GM23338 (cell line): ENCODE measurements at regions not wholly inside any gene's neighbourhood (a gene's known extent, or its start where the extent isn't known, plus 50 kb on each side); places are given as distances from the start of the nearest gene placed in this dataset.

Experiments used
- ATAC-seq: fragments of 200-7000 bp; cut with Tn5 transposase; 3 replicates; pipeline ENCODE4 v1.9.1; 2020
- DNase-seq: peaks from one replicate; pipeline ENCODE4 v3.0.0-alpha.2; 2015; ENCODE audit warnings: low spot score
- H2AFZ ChIP-seq: fragments of 200-600 bp; sonication (generic); 2 replicates; pipeline ENCODE4 v1.8.0; 2016; ENCODE audit warnings: antibody characterized with exemption, mild to moderate bottlenecking, moderate library complexity
- H3F3A ChIP-seq: fragments of 200-600 bp; sonication (generic); replicated peaks from 2 replicates; pipeline ENCODE4 v1.8.0; 2017; ENCODE audit warnings: antibody characterized with exemption, mixed run types, low read depth
- H3K27ac ChIP-seq: fragments of 200-600 bp; sonication (generic); 2 replicates; pipeline ENCODE4 v1.6.1; 2016; ENCODE audit warnings: low read depth
- H3K27me3 ChIP-seq: fragments of 200-600 bp; sonication (generic); 2 replicates; pipeline ENCODE4 v1.8.0; 2016; ENCODE audit warnings: mild to moderate bottlenecking, mixed run types, moderate library complexity; ENCODE audit not compliant: insufficient read depth
- H3K36me3 ChIP-seq: fragments of 200-600 bp; sonication (generic); 2 replicates; pipeline ENCODE4 v1.8.0; 2016; ENCODE audit warnings: mild to moderate bottlenecking; ENCODE audit not compliant: insufficient read depth
- H3K4me1 ChIP-seq: fragments of 200-600 bp; sonication (generic); 2 replicates; pipeline ENCODE4 v1.8.0; 2016; ENCODE audit warnings: mild to moderate bottlenecking, moderate library complexity; ENCODE audit not compliant: insufficient read depth
- H3K4me2 ChIP-seq: fragments of 200-600 bp; sonication (generic); 2 replicates; pipeline ENCODE4 v1.7.1; 2017; ENCODE audit warnings: mixed run types
- H3K4me3 ChIP-seq: fragments of 200-600 bp; sonication (generic); 2 replicates; pipeline ENCODE4 v1.6.1; 2016; ENCODE audit warnings: mixed run types
- H3K79me2 ChIP-seq: fragments of 200-600 bp; sonication (generic); replicated peaks from 2 replicates; pipeline ENCODE4 v1.8.0; 2017; ENCODE audit warnings: mild to moderate bottlenecking; ENCODE audit not compliant: insufficient read depth
- H3K9me2 ChIP-seq: fragments of 200-600 bp; sonication (generic); 2 replicates; pipeline ENCODE4 v1.8.0; 2017; ENCODE audit not compliant: insufficient read depth
- H4K20me1 ChIP-seq: fragments of 200-600 bp; sonication (generic); replicated peaks from 2 replicates; pipeline ENCODE4 v1.8.0; 2017; ENCODE audit warnings: mild to moderate bottlenecking; ENCODE audit not compliant: insufficient read depth
- H3K27ac Mint-ChIP-seq: 2 replicates; pipeline ENCODE4 v1.8.0; 2020; ENCODE audit warnings: inconsistent platforms, mild to moderate bottlenecking, moderate library complexity, mixed read lengths
- H3K27me3 Mint-ChIP-seq: 3 replicates; pipeline ENCODE4 v1.8.0; 2022; ENCODE audit warnings: low read depth, mild to moderate bottlenecking, moderate library complexity, mixed read lengths, inconsistent platforms; ENCODE audit not compliant: insufficient read depth, poor library complexity
- H3K36me3 Mint-ChIP-seq: 3 replicates; pipeline ENCODE4 v1.8.0; 2021; ENCODE audit warnings: low read depth, mild to moderate bottlenecking, inconsistent platforms, moderate library complexity, mixed read lengths
- H3K4me1 Mint-ChIP-seq: 3 replicates; pipeline ENCODE4 v1.8.0; 2020; ENCODE audit warnings: mild to moderate bottlenecking, inconsistent platforms, mixed read lengths
- H3K4me3 Mint-ChIP-seq: 3 replicates; pipeline ENCODE4 v1.8.0; 2021; ENCODE audit warnings: moderate library complexity, mild to moderate bottlenecking, inconsistent platforms, mixed read lengths
- H3K9me3 Mint-ChIP-seq: 3 replicates; pipeline ENCODE4 v1.8.0; 2020; ENCODE audit warnings: moderate library complexity, mild to moderate bottlenecking, inconsistent platforms, mixed read lengths
- CREB1 ChIP-seq: fragments of 250-450 bp; sonication (Bioruptor Pico); IDR thresholded peaks from 2 replicates; pipeline ENCODE4 v1.5.0; 2020; ENCODE audit warnings: low read depth, mild to moderate bottlenecking, moderate library complexity
- EZH2phosphoT487 ChIP-seq: fragments of 200-600 bp; sonication (generic); IDR thresholded peaks from one replicate; pipeline ENCODE4 v1.8.1; 2018; ENCODE audit warnings: antibody characterized with exemption; ENCODE audit not compliant: unreplicated experiment
- JUNB ChIP-seq: IDR thresholded peaks from one replicate; pipeline ENCODE4 v1.6.1; 2016; ENCODE audit warnings: antibody characterized with exemption; ENCODE audit not compliant: unreplicated experiment
- NANOG ChIP-seq: IDR thresholded peaks from 2 replicates; pipeline ENCODE4 v1.6.1; 2016; ENCODE audit warnings: antibody characterized with exemption, borderline replicate concordance
- POLR2AphosphoS5 ChIP-seq: IDR thresholded peaks from 2 replicates; pipeline ENCODE4 v1.6.1; 2016; ENCODE audit warnings: antibody characterized with exemption, low read depth
- STAT1 ChIP-seq: IDR thresholded peaks from one replicate; pipeline ENCODE4 v1.6.1; 2016; ENCODE audit warnings: antibody characterized with exemption; ENCODE audit not compliant: unreplicated experiment
- ZNF114 ChIP-seq: fragments of 250-450 bp; sonication (Bioruptor Pico); IDR thresholded peaks from 2 replicates; pipeline ENCODE4 v1.5.0; 2020; ENCODE audit warnings: mild to moderate bottlenecking, moderate library complexity
- ZNF331 ChIP-seq: fragments of 250-450 bp; sonication (Bioruptor Pico); IDR thresholded peaks from 2 replicates; pipeline ENCODE4 v1.5.0; 2020; ENCODE audit warnings: low read depth, mild to moderate bottlenecking, moderate library complexity
- TF ChIP-seq, protein P1 (sequence below): IDR thresholded peaks from one replicate; pipeline ENCODE4 v1.6.1; 2018; ENCODE audit warnings: antibody characterized with exemption; ENCODE audit not compliant: unreplicated experiment
- TF ChIP-seq, protein P2 (sequence below): IDR thresholded peaks from 2 replicates; pipeline ENCODE4 v1.6.1; 2016; ENCODE audit warnings: antibody characterized with exemption
- TF ChIP-seq, protein P3 (sequence below), 2 experiments: fragments of 200-600 bp in 1 of 2; sonication (generic) in 1 of 2; conservative IDR thresholded peaks; 2 replicates each; pipeline versions ENCODE4 v1.5.1 to v1.6.1; 2016 to 2017; ENCODE audit warnings: antibody characterized with exemption in 2 of 2, low read depth in 2 of 2, mild to moderate bottlenecking in 2 of 2, moderate library complexity in 1 of 2

DNA sequence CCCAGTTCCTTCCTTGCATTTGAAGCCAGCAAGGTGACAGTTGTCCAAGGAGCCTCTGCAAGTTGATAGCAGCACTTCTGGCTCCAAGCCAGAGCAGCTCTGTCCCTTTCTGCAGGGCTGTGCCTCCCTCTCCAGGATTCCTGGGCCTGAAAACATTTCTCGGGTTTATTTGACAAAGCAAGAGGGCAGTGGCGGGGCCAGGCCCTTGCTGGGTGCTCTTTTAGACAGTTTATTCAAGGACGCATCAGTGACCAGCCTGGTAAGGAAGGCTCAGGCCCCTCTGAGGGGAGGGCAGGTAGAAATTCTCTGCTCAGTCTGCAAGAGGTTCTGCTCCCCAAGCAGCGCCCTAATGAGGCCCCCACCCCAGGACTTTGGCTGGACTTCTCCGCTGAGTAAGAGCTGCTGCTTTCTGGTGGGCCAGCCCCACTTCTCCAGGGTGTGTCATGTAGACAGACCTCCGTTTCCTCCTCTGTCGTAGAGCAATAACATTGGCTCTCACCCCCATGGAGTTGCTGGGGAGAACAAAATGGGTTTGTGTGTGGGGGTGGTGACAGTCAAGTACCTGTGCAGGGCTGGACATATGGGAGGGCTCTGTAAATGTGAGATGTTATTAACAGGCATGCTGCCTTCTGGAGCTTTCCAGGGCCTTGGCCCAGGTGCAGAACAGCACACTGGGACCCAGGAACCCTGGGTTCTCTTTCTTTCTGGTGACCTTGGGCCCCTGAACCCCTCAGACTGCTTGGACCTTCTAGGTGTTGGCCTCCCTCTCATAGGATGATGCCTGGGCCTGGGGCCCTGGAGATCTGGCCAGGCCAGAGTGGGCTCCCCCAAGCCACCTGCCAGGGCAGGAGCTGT lies 146.2 kb upstream of the TLE3 start:
- Histone ChIP-seq H3F3A (no peaks in the 10 kb centered on the region), H2AFZ (no peak overlapping the region), H4K20me1 (no peaks in the 10 kb centered on the region), H3K4me2 (no peak overlapping the region), H3K27ac (no peak overlapping the region), H3K36me3 (no peaks in the 10 kb centered on the region), H3K4me3 (no peak overlapping the region), H3K79me2 (no peaks in the 10 kb centered on the region), H3K4me1 (peaks cover 3% of the 10 kb centered on the region; the same call in 1 of the 2 replicates), H3K27me3 (no peaks in the 10 kb centered on the region), H3K9me2 (no peaks in the 10 kb centered on the region)
- no peak for DNase-seq
- no peak overlapping the region for H3K27ac Mint-ChIP-seq
- peaks cover 5% of the 10 kb centered on the region for H3K27me3 Mint-ChIP-seq
- peaks cover 14% of the 10 kb centered on the region for H3K4me1 Mint-ChIP-seq
- no peaks in the 10 kb centered on the region for H3K9me3 Mint-ChIP-seq
- no peaks in the 10 kb centered on the region for H3K36me3 Mint-ChIP-seq
- no peak for TF ChIP-seq ZNF114 (CRISPR knock-in tag)
- TF ChIP-seq STAT1: no peak
- TF ChIP-seq, protein P1, sequence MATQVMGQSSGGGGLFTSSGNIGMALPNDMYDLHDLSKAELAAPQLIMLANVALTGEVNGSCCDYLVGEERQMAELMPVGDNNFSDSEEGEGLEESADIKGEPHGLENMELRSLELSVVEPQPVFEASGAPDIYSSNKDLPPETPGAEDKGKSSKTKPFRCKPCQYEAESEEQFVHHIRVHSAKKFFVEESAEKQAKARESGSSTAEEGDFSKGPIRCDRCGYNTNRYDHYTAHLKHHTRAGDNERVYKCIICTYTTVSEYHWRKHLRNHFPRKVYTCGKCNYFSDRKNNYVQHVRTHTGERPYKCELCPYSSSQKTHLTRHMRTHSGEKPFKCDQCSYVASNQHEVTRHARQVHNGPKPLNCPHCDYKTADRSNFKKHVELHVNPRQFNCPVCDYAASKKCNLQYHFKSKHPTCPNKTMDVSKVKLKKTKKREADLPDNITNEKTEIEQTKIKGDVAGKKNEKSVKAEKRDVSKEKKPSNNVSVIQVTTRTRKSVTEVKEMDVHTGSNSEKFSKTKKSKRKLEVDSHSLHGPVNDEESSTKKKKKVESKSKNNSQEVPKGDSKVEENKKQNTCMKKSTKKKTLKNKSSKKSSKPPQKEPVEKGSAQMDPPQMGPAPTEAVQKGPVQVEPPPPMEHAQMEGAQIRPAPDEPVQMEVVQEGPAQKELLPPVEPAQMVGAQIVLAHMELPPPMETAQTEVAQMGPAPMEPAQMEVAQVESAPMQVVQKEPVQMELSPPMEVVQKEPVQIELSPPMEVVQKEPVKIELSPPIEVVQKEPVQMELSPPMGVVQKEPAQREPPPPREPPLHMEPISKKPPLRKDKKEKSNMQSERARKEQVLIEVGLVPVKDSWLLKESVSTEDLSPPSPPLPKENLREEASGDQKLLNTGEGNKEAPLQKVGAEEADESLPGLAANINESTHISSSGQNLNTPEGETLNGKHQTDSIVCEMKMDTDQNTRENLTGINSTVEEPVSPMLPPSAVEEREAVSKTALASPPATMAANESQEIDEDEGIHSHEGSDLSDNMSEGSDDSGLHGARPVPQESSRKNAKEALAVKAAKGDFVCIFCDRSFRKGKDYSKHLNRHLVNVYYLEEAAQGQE: no peak
- no peak for TF ChIP-seq EZH2phosphoT487
- TF ChIP-seq, protein P2, sequence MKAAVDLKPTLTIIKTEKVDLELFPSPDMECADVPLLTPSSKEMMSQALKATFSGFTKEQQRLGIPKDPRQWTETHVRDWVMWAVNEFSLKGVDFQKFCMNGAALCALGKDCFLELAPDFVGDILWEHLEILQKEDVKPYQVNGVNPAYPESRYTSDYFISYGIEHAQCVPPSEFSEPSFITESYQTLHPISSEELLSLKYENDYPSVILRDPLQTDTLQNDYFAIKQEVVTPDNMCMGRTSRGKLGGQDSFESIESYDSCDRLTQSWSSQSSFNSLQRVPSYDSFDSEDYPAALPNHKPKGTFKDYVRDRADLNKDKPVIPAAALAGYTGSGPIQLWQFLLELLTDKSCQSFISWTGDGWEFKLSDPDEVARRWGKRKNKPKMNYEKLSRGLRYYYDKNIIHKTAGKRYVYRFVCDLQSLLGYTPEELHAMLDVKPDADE: no peak
- TF ChIP-seq POLR2AphosphoS5: no peak
- TF ChIP-seq JUNB: no peak
- no peak for TF ChIP-seq CREB1
- TF ChIP-seq ZNF331 (CRISPR knock-in tag): no peak
- TF ChIP-seq NANOG: no peak
- TF ChIP-seq, protein P3, sequence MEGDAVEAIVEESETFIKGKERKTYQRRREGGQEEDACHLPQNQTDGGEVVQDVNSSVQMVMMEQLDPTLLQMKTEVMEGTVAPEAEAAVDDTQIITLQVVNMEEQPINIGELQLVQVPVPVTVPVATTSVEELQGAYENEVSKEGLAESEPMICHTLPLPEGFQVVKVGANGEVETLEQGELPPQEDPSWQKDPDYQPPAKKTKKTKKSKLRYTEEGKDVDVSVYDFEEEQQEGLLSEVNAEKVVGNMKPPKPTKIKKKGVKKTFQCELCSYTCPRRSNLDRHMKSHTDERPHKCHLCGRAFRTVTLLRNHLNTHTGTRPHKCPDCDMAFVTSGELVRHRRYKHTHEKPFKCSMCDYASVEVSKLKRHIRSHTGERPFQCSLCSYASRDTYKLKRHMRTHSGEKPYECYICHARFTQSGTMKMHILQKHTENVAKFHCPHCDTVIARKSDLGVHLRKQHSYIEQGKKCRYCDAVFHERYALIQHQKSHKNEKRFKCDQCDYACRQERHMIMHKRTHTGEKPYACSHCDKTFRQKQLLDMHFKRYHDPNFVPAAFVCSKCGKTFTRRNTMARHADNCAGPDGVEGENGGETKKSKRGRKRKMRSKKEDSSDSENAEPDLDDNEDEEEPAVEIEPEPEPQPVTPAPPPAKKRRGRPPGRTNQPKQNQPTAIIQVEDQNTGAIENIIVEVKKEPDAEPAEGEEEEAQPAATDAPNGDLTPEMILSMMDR (conservative IDR thresholded peaks at IDR 0.05; ENCODE audit: low read depth in 2 of 2): no peak
- ATAC-seq: no peak
- no peak overlapping the region for H3K4me3 Mint-ChIP-seq
